GM23248 (cell line): ENCODE measurements at regions not wholly inside any gene's neighbourhood (a gene's known extent, or its start where the extent isn't known, plus 50 kb on each side); places are given as distances from the start of the nearest gene placed in this dataset.

Source experiments
- EZH2 ChIP-seq: fragments of 200-600 bp; sonication (generic); IDR thresholded peaks from 2 replicates; pipeline ENCODE4 v1.6.1; 2018; ENCODE audit warnings: antibody characterized with exemption, mild to moderate bottlenecking; ENCODE audit not compliant: insufficient read depth, poor library complexity, severe bottlenecking
- EZH2phosphoT487 ChIP-seq: fragments of 200-600 bp; sonication (generic); IDR thresholded peaks from 2 replicates; pipeline ENCODE4 v1.6.1; 2018; ENCODE audit warnings: antibody characterized with exemption, moderate library complexity, mild to moderate bottlenecking, low read depth; ENCODE audit not compliant: insufficient read depth

DNA sequence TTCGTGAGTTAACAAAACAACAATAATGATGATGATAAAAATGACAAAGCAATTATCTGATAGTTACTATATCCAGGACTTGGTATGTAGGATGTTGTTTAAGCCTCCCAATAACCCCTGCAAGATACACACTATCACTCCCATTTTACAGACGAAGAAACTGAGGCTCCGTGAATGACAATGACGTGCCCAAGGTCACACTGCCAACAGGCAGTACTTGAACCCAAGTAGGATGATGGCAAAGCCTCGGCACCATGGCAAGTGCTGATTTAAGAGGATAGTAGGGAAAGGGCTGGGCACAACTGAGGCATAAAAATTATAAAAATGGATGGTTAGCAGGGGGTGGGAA, 226.8 kb upstream of the LHX5 start:
- TF ChIP-seq EZH2 (no peak), EZH2phosphoT487 (no peak)
